Lower lobe of right lung (tissue), 2 donors: ENCODE measurements at regions not wholly inside any gene's neighbourhood (a gene's known extent, or its start where the extent isn't known, plus 50 kb on each side); places are given as distances from the start of the nearest gene placed in this dataset.

Experiments
- ATAC-seq, 2 donors: fragments of 200-7000 bp; cut with Tn5 transposase; one replicate each; pipeline ENCODE4 v1.9.1; 2020 to 2022; ENCODE audit warnings: mild to moderate bottlenecking in 2 of 2, moderate library complexity in 2 of 2
- DNase-seq: peaks from one replicate; pipeline ENCODE4 v3.0.0-alpha.2; 2020
- H3K27ac ChIP-seq: fragments of 200-600 bp; one replicate; pipeline ENCODE4 v1.8.0; 2022
- H3K27me3 ChIP-seq: fragments of 200-600 bp; one replicate; pipeline ENCODE4 v1.8.0; 2022; ENCODE audit warnings: low read depth
- H3K36me3 ChIP-seq: fragments of 200-600 bp; one replicate; pipeline ENCODE4 v1.8.0; 2022; ENCODE audit warnings: mild to moderate bottlenecking
- H3K4me1 ChIP-seq: fragments of 200-600 bp; one replicate; pipeline ENCODE4 v1.8.0; 2022
- H3K4me3 ChIP-seq: fragments of 200-600 bp; one replicate; pipeline ENCODE4 v1.8.0; 2022; ENCODE audit warnings: mild to moderate bottlenecking
- H3K9me3 ChIP-seq: fragments of 200-600 bp; one replicate; pipeline ENCODE4 v1.8.0; 2022
- intact Hi-C: fragments of 100-400 bp; cut with DNase I; formaldehyde crosslinking; loops from one replicate; pipeline ENCODE4 v1.11.0; 2022
- TF ChIP-seq, protein P1 (sequence below): fragments of 200-600 bp; IDR thresholded peaks from one replicate; pipeline ENCODE4 v1.8.0; 2022; ENCODE audit warnings: antibody characterized with exemption, mild to moderate bottlenecking
- donor health status: DM: no; HTN: yes; CAD: no; lungs with severe emphysema.

DNA sequence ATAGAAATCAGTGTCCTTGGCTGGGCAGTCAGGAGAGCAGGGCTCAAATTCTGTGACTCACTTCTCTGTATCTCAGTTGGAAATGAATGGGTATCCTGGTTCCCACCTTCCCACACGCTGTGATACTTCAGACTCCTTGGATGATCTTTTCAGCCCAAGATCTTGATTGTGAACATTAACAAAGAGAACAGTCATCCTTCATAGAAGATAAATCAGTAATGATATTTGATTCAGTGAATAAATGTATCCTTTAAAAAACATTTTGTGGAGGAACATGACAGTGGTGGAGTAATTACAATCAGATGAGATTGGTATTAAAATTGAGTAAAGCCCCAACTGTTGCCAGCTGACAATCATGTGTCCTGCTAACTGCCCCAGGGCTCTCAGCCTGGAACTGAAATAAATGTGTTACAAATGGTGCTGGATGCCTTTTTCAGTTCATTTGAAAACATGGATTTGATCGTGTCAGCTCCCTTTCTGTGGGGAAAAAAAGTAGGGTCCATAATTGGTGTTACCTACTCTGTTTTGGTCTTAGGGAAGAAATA is 72.9 kb upstream of the OR5AN1 start:
- TF ChIP-seq, protein P1, sequence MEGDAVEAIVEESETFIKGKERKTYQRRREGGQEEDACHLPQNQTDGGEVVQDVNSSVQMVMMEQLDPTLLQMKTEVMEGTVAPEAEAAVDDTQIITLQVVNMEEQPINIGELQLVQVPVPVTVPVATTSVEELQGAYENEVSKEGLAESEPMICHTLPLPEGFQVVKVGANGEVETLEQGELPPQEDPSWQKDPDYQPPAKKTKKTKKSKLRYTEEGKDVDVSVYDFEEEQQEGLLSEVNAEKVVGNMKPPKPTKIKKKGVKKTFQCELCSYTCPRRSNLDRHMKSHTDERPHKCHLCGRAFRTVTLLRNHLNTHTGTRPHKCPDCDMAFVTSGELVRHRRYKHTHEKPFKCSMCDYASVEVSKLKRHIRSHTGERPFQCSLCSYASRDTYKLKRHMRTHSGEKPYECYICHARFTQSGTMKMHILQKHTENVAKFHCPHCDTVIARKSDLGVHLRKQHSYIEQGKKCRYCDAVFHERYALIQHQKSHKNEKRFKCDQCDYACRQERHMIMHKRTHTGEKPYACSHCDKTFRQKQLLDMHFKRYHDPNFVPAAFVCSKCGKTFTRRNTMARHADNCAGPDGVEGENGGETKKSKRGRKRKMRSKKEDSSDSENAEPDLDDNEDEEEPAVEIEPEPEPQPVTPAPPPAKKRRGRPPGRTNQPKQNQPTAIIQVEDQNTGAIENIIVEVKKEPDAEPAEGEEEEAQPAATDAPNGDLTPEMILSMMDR: no peak
- ATAC-seq (no peak), DNase-seq (no peak)
- Histone ChIP-seq H3K36me3 (no peaks in the 10 kb centered on the region), H3K27me3 (no peaks in the 10 kb centered on the region), H3K4me1 (peaks cover 6% of the 10 kb centered on the region), H3K27ac (no peak overlapping the region), H3K4me3 (no peak overlapping the region), H3K9me3 (no peaks in the 10 kb centered on the region)
- intact Hi-C loops: no loop called here

DNA sequence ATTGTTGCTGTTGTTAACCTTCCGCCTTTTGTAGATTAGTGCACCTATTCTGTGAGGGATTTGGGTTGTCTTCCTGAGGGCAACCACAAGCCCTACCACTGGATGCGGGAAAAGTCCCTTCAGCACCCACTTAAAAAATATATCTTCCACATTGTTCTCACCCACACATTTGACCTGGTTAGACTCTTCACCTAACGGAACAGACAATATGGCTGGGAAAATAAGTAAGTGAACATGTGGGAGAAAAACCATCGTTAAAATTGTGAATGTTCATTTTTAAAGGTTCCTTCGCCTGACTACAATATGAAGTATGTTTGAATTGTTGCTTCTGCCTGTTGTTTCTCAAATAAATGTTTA is 72.0 kb upstream of the MPEG1 start:
- H3K27me3 ChIP-seq: no peaks in the 10 kb centered on the region
- DNase-seq: no peak
- ATAC-seq: no peak
- intact Hi-C loops: no loop called here
- H3K27ac ChIP-seq: no peak overlapping the region
- TF ChIP-seq, protein P1: no peak
- H3K9me3 ChIP-seq: no peaks in the 10 kb centered on the region
- H3K4me1 ChIP-seq: peaks cover 6% of the 10 kb centered on the region
- no peaks in the 10 kb centered on the region for H3K36me3 ChIP-seq
- H3K4me3 ChIP-seq: no peak overlapping the region

DNA sequence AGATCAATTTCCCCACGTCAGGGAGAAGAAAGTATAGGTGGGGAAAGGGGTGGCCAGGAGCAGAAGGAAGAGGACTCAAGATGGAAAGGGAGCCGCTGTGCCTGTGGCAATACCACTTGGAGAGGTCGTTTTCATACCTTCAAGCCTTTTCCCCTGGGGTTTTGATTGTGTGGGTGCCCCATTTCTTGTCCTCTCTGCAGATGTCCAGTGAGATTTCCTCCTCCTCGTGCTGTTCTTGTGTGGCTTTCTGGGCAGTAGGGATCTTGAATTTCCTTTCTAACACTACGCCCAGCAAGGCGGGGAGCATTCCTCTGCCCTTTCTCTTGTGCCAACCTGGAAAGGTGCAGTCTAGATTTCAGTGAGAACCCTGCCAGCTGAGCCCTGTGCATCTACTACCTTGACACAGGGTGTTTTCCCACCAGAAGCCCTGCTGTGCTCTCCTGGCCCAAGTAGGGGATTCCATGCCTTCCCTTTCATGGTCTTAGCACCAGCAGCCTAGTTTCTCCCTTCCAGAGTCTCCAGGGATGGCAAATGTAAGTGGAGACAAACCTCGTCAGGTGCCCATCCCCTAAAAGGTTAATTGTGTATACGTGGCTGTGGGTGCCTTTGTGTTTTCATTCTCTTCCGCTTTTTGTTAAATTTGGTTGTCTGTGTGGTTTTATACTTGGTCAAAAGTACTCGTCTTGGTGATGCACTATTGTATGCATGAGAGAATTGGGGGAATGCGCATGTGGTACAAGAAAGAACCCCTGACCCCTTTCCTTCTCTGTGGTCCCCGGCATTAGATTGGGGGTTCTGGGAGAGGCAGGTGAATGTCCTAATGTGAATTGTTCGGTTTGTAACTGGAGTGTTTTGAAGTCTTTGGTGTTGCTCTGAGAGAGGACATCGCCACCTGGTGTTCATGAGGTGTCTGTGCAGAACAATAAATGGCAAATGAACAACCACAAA is 71.4 kb upstream of the MPEG1 start:
- no peak for DNase-seq
- peak overlapping the region; percentile 11 for H3K27ac ChIP-seq
- peak; percentile 83 to 86 for ATAC-seq
- intact Hi-C loops: no loop called here
- H3K36me3 ChIP-seq: no peaks in the 10 kb centered on the region
- H3K27me3 ChIP-seq: no peaks in the 10 kb centered on the region
- TF ChIP-seq, protein P1: peak; percentile 81
- H3K4me3 ChIP-seq: no peak overlapping the region
- H3K4me1 ChIP-seq: peaks cover 6% of the 10 kb centered on the region
- no peaks in the 10 kb centered on the region for H3K9me3 ChIP-seq

DNA sequence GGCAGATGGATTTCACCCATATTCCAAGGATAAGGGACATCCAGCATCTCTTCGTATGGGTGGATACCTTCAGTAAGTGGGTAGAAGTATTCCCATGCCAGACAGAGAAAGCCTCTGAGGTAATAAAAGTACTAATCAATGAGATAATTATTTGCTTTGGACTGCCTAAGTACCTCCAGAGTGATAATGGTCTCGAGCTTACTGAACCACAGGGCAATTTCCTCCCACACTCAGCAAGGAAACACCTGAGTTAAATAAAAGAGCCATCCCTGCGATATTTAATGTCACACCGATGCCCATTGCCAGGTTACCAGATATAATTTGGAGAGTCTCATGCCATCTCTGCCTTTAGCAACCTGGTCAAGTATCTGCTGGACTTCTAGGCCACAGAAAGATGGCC is 70.6 kb upstream of the MPEG1 start:
- Histone ChIP-seq H3K27me3 (no peaks in the 10 kb centered on the region), H3K9me3 (no peaks in the 10 kb centered on the region), H3K4me3 (no peak overlapping the region), H3K4me1 (peaks cover 6% of the 10 kb centered on the region), H3K36me3 (no peaks in the 10 kb centered on the region), H3K27ac (no peak overlapping the region)
- intact Hi-C loops: no loop called here
- TF ChIP-seq, protein P1: no peak
- DNase-seq (no peak), ATAC-seq (no peak)

DNA sequence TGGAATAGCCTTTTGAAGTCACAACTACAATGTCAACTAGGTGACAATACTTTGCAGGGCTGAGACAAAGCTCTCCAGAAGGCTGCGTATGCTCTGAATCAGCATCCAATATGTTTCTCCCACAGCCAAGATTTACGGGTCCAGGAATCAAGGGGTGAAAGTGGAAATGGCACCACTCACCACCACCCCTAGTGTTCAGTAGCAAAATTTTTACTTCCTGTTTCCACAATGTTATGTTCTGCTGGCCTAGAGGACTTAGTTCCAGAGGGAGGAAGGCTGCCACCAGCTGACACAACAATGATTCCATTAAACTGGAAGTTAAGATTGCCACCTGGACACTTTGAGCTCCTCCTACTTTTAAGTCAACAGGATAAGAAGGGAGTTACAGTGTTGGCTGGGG is 68.5 kb upstream of the MPEG1 start:
- DNase-seq (no peak), ATAC-seq (no peak)
- Histone ChIP-seq H3K36me3 (no peaks in the 10 kb centered on the region), H3K4me1 (peaks cover 6% of the 10 kb centered on the region), H3K27me3 (no peaks in the 10 kb centered on the region), H3K9me3 (no peaks in the 10 kb centered on the region), H3K27ac (no peak overlapping the region), H3K4me3 (no peak overlapping the region)
- intact Hi-C loops: no loop called here
- TF ChIP-seq, protein P1: peak; percentile 16
